Gastrocnemius medialis (tissue), 4 donors: ENCODE measurements at regions not wholly inside any gene's neighbourhood (a gene's known extent, or its start where the extent isn't known, plus 50 kb on each side); places are given as distances from the start of the nearest gene placed in this dataset.

Source experiments
- CTCF ChIP-seq, 5 experiments: fragments of 450-650 bp in 3 of 5; fragments of 200-600 bp in 2 of 5; sonication (generic) in 2 of 5; IDR thresholded peaks in 4 of 5; conservative IDR thresholded peaks in 1 of 5; 1 replicate in 4 of 5; 2 replicates in 1 of 5; pipeline ENCODE4 v1.5.1; 2016 to 2019; ENCODE audit warnings: antibody characterized with exemption in 5 of 5, mild to moderate bottlenecking in 3 of 5, moderate library complexity in 3 of 5
- POLR2A ChIP-seq, 2 donors: fragments of 450-650 bp; IDR thresholded peaks; one replicate each; pipeline ENCODE4 v1.6.1; 2017; ENCODE audit warnings: antibody characterized with exemption in 2 of 2, mild to moderate bottlenecking in 2 of 2, moderate library complexity in 2 of 2

- TF ChIP-seq CTCF (IDR thresholded peaks at IDR 0.05 in 4 of 5, conservative IDR thresholded peaks at IDR 0.05 in 1 of 5), result no peak
- TF ChIP-seq POLR2A (IDR thresholded peaks at IDR 0.05), result no peak
Observed at GRCh38 chr22:44589831-44590230, 91.8 kb upstream of the RTL6 start.
